GM06990 (cell line): ENCODE measurements at regions not wholly inside any gene's neighbourhood (a gene's known extent, or its start where the extent isn't known, plus 50 kb on each side); places are given as distances from the start of the nearest gene placed in this dataset.

Experiments used
- DNase-seq: peaks from one replicate; pipeline ENCODE4 v3.0.0-alpha.2; 2011; ENCODE audit not compliant: insufficient read length; ENCODE audit errors: extremely low read depth
- H3K27me3 ChIP-seq: replicated peaks from 2 replicates; pipeline ENCODE4 v1.6.0; 2011; ENCODE audit warnings: low read length; ENCODE audit not compliant: control insufficient read depth, insufficient read depth
- H3K36me3 ChIP-seq: 2 replicates; pipeline ENCODE4 v1.5.1; 2011; ENCODE audit warnings: low read length; ENCODE audit not compliant: control insufficient read depth, insufficient read depth
- H3K4me3 ChIP-seq: replicated peaks from 2 replicates; pipeline ENCODE4 v1.5.1; 2011; ENCODE audit warnings: low read depth, mild to moderate bottlenecking, control low read depth, low read length
- TF ChIP-seq, protein P1 (sequence below): IDR thresholded peaks from 2 replicates; pipeline ENCODE4 v1.5.1; 2011; ENCODE audit warnings: low read length, control low read depth, mild to moderate bottlenecking, inconsistent platforms; ENCODE audit not compliant: insufficient read depth, poor library complexity, severe bottlenecking

DNA sequence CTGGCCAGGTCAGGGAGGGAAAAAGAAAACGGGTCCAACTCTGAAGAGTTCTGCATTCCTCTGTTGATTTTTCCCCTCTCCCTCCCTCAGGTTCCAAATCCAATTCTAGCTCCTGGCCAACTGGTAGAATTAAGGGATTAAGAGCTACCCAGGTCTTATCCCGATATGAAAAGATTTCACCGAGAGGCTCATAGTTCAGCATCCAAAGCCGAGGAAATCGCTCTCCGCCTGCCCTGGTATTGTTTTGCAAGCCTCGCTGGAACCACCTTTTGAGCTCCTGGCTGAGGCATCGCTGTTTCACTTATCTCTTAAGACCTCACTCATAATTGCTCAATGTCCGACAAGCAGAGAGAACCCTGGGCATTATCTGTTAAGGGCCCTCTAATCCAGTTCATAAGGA, 180.4 kb downstream of the URI1 start:
- Histone ChIP-seq H3K27me3 (no peaks in the 10 kb centered on the region), H3K36me3 (no peaks in the 10 kb centered on the region), H3K4me3 (no peak overlapping the region)
- TF ChIP-seq, protein P1, sequence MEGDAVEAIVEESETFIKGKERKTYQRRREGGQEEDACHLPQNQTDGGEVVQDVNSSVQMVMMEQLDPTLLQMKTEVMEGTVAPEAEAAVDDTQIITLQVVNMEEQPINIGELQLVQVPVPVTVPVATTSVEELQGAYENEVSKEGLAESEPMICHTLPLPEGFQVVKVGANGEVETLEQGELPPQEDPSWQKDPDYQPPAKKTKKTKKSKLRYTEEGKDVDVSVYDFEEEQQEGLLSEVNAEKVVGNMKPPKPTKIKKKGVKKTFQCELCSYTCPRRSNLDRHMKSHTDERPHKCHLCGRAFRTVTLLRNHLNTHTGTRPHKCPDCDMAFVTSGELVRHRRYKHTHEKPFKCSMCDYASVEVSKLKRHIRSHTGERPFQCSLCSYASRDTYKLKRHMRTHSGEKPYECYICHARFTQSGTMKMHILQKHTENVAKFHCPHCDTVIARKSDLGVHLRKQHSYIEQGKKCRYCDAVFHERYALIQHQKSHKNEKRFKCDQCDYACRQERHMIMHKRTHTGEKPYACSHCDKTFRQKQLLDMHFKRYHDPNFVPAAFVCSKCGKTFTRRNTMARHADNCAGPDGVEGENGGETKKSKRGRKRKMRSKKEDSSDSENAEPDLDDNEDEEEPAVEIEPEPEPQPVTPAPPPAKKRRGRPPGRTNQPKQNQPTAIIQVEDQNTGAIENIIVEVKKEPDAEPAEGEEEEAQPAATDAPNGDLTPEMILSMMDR = no peak
- no peak for DNase-seq

DNA sequence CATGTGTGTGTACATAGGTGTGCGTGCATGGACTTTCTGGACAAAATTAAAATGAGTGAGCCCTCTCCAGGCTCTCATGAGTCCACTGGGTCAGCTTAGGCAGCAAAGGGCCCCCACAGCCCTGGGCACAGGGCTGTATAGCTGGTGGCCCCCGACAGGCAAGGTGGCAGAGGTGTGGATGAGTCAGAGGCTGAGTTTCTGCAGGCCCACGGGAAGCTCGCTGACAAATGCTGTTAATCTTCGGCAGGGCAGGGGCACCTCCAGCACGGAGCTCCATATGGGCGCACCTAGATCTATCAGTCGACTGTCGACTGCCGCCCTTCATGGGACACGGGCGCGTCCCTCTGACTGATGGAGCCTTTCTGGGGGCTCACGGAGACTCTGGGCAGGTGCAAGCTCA, 181.1 kb downstream of the URI1 start:
- no peaks in the 10 kb centered on the region for H3K27me3 ChIP-seq
- TF ChIP-seq, protein P1 = no peak
- DNase-seq = no peak
- no peak overlapping the region for H3K4me3 ChIP-seq
- no peaks in the 10 kb centered on the region for H3K36me3 ChIP-seq

DNA sequence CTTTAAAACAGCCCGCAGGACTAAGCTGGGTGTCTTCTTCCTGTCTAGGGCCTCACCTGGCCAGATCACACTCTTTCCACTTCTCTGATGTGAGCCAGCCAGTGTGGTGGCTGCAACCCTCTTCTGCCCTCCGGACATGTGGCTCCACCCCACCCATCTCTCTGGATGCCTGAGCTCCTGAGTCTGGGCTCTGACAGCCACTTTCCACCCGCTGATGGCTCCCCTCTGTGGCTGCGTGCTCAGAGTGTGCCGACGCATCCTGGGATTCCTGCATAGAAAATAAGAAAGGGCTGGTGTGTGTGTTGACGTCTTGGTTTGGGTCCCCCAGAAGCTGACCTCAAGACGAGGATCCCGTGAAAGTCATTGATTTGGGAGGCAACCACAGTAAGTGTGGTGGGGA, 181.6 kb downstream of the URI1 start:
- no peaks in the 10 kb centered on the region for H3K27me3 ChIP-seq
- DNase-seq = no peak
- H3K36me3 ChIP-seq = no peaks in the 10 kb centered on the region
- no peak overlapping the region for H3K4me3 ChIP-seq
- TF ChIP-seq, protein P1 = no peak

DNA sequence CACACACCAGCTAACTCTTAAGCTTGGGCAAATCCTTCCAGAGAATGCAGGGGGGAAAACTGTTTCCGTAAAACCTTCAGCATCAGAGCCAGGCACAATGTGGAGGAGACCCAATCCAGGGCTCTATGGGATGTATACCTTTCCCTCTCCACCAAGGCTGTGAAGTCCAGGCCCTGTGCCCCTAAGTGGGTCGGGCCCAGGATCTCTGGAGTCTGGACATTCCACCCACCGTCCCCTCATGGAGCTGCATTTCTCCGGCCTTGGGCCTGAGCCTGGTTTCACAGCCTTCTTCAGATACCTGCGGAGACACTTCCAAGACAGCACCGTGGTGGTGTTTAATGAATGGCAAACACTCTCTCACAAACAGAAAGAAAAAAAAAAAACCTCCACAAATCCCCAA, 186.2 kb downstream of the URI1 start:
- TF ChIP-seq, protein P1 = no peak
- H3K36me3 ChIP-seq = no peaks in the 10 kb centered on the region
- H3K4me3 ChIP-seq = no peak overlapping the region
- H3K27me3 ChIP-seq = no peaks in the 10 kb centered on the region
- no peak for DNase-seq

DNA sequence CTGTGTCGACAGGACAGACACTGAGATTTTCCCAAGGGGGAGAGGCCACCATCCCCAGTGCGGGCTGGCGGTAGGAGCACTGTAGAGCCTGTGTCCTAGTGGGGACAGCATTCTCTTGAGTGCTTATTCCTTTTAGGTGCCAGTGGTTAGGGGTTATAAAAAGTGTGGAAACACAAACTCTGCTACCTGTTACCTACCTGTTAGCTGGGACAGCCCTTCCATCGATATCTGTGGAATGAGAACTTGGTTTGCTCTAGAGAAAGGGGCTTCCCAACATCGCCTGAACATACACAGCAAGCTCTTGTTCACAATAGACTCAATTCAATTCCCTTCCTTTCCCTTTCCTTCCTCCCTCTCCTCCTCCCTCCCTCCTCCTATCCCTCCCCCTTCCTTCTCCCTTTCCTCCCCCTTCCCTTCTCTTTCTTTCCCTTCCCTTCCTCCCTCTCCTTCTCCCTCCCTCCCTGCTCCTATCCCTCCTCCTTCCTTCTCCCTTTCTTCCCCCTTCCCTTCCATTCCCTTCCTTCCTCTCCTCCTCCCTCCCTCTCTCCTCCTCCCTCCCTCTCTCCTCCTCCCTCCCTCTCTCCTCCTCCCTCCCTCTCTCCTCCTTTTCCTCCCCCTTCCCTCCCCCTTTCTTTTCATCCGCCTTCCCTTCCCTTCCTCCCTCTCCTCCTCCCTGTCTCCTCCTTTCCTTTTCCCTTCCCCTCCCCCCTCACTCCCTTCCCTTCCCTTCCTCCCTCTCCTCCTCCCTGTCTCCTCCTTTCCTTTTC, 188.5 kb downstream of the URI1 start:
- no peak for DNase-seq
- no peak overlapping the region for H3K4me3 ChIP-seq
- H3K36me3 ChIP-seq = no peaks in the 10 kb centered on the region
- TF ChIP-seq, protein P1 = no peak
- H3K27me3 ChIP-seq = no peaks in the 10 kb centered on the region

DNA sequence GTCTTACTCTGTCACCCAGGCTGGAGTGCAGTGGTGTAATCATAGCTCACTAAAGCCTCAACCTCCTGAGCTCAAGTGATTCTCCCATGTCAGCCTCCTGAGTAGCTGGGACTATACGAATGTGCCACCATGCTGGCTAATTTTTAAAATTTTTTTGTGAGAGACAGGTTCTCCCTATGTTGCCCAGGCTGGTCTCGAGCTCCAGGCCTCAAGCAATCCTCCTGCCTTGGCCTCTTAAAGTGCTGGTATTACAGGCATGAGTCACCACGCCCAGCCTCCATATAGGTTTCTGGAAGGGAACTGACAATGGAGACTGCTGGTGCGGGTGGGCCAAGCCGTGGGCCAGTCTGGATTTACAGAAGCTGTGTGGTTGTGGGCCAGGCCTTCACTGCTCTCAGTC, 189.2 kb downstream of the URI1 start:
- TF ChIP-seq, protein P1 = no peak
- Histone ChIP-seq H3K4me3 (no peak overlapping the region), H3K36me3 (no peaks in the 10 kb centered on the region), H3K27me3 (no peaks in the 10 kb centered on the region)
- DNase-seq = no peak
